ENCODE measurements at regions not wholly inside any gene's neighbourhood (a gene's known extent, or its start where the extent isn't known, plus 50 kb on each side); places are given as distances from the start of the nearest gene placed in this dataset.
"Not testable (repeated sequence)": the region's sequence is repeated elsewhere in the genome, so short reads cannot be mapped to it uniquely, and the experiment has no call there.

GRCh38 chr4:66433706-66434105, 763.4 kb upstream of the EPHA5 start:
- DNase-seq = no peak
- no peaks in the 10 kb centered on the region for H3K36me3 Mint-ChIP-seq
- H3K4me1 Mint-ChIP-seq = no peaks in the 10 kb centered on the region
- CTCF ChIA-PET = no interaction called here
- H3K27me3 Mint-ChIP-seq = no peaks in the 10 kb centered on the region
- H3K9me3 Mint-ChIP-seq = peaks cover 19% of the 10 kb centered on the region
- H3K27ac Mint-ChIP-seq = no peak overlapping the region
- H3K4me3 Mint-ChIP-seq = no peak overlapping the region

GRCh38 chr4:66430856-66431255, 760.6 kb upstream of the EPHA5 start:
- Mint-ChIP-seq H3K4me1 (no peaks in the 10 kb centered on the region), H3K27ac (no peak overlapping the region), H3K36me3 (no peaks in the 10 kb centered on the region), H3K9me3 (peaks cover 11% of the 10 kb centered on the region), H3K4me3 (no peak overlapping the region), H3K27me3 (no peaks in the 10 kb centered on the region)
- CTCF ChIA-PET = no interaction called here
- DNase-seq = no peak

DNA sequence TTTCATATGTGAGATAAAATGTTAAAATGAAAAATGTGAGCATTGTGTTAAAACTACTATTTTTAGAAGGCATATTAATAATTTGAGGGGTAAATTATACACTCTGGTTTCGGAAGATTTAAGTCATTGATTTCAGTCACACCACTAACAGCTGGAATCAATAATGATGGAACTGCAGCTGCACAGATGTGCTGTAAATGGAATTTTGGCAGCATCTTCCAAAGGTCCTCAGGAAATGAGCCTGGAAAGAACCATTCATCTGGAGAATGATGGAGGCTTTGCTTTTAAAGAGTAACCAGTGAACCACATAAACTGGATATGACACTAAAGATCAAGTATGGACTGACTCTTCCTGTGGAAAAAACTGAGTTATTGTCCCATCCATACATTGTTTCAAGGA, 759.0 kb upstream of the EPHA5 start:
- H3K36me3 Mint-ChIP-seq = no peaks in the 10 kb centered on the region
- no peaks in the 10 kb centered on the region for H3K27me3 Mint-ChIP-seq
- H3K27ac Mint-ChIP-seq = no peak overlapping the region
- peaks cover 5% of the 10 kb centered on the region for H3K9me3 Mint-ChIP-seq
- no peaks in the 10 kb centered on the region for H3K4me1 Mint-ChIP-seq
- CTCF ChIA-PET = no interaction called here
- no peak overlapping the region for H3K4me3 Mint-ChIP-seq
- no peak for DNase-seq

DNA sequence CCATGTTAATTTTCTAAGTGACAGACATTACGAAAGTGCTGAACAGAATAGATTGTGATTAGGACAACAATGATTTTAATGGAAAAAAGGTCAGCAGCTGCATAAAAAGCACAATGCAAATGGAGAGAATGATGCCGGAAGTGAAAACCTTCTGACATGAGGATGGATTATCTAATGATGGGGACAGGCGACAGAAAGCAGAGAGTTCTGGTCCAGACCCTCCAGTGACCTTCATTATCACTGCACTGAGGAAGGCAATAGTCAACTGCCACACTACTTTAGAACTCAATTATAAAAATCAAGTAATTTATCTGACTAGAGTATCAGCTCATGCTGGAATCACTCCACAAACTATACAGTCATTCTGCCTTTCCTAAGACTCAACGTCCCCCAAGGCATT, 746.1 kb upstream of the EPHA5 start:
- no peak for DNase-seq
- Mint-ChIP-seq H3K4me1 (no peaks in the 10 kb centered on the region), H3K27ac (no peak overlapping the region), H3K4me3 (no peak overlapping the region), H3K27me3 (no peaks in the 10 kb centered on the region), H3K9me3 (peaks cover 17% of the 10 kb centered on the region), H3K36me3 (no peaks in the 10 kb centered on the region)
- CTCF ChIA-PET = no interaction called here

- Mint-ChIP-seq H3K4me3 (no peak overlapping the region), H3K27me3 (no peaks in the 10 kb centered on the region), H3K9me3 (peaks cover 7% of the 10 kb centered on the region), H3K4me1 (no peaks in the 10 kb centered on the region), H3K27ac (no peak overlapping the region), H3K36me3 (no peaks in the 10 kb centered on the region)
- no peak for DNase-seq
- CTCF ChIA-PET = no interaction called here
Observed at GRCh38 chr4:66404141-66404540, 733.9 kb upstream of the EPHA5 start.

DNA sequence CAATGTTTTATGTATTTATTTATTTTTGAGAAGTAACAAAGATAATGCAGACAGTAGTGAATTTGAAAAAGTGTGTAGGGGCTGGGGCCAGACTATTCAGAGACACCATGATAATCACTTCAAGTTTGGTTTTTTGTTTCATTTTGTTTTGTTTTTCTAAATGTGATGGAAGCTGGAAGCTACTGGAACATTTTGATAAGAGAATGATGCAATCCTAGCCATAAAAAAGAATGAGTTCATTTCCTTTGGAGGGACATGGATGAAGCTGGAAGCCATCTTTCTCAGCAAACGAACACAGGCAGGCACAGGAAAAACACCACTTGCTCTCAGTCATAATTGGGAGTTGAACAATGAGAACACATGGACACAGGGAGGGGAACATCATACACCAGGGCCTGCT, 706.6 kb upstream of the EPHA5 start:
- no peaks in the 10 kb centered on the region for H3K36me3 Mint-ChIP-seq
- H3K4me3 Mint-ChIP-seq = no peak overlapping the region
- CTCF ChIA-PET = no interaction called here
- no peaks in the 10 kb centered on the region for H3K4me1 Mint-ChIP-seq
- H3K27ac Mint-ChIP-seq = no peak overlapping the region
- DNase-seq = no peak
- no peaks in the 10 kb centered on the region for H3K27me3 Mint-ChIP-seq
- peaks cover 3% of the 10 kb centered on the region for H3K9me3 Mint-ChIP-seq

- Mint-ChIP-seq H3K27me3 (no peaks in the 10 kb centered on the region), H3K27ac (no peak overlapping the region)
Observed at GRCh38 chr4:66376396-66376795, 706.1 kb upstream of the EPHA5 start.

GRCh38 chr4:66373268-66373667, 703.0 kb upstream of the EPHA5 start:
- Mint-ChIP-seq H3K4me1 (no peaks in the 10 kb centered on the region), H3K9me3 (peaks cover 6% of the 10 kb centered on the region), H3K27me3 (no peaks in the 10 kb centered on the region), H3K27ac (no peak overlapping the region), H3K4me3 (no peak overlapping the region), H3K36me3 (no peaks in the 10 kb centered on the region)
- CTCF ChIA-PET = no interaction called here
- DNase-seq = no peak

More at GRCh38 chr4:66376396-66376795, 706.1 kb upstream of the EPHA5 start:
- DNase-seq = no peak
- Mint-ChIP-seq H3K9me3 (peaks cover 5% of the 10 kb centered on the region), H3K4me3 (no peak overlapping the region), H3K4me1 (no peaks in the 10 kb centered on the region), H3K36me3 (no peaks in the 10 kb centered on the region)
- CTCF ChIA-PET = no interaction called here

DNA sequence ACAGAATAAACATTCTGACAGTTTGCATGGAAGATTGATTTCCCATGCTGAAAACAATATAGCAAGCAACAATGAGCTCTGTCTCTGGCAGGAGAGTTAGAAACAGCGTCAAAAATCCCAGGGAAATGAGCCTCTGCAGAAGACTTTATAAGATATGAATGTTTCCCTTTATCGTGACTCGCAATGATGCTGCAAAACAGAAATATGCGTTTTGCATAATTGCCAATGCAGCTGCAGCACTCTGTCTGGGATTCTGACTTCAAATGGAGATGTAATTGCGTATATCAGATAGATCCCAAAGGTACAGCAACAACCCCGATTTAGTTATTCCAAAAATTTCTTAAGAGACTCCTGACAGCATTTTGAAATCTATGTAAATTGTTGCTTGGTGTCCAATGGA, 702.4 kb upstream of the EPHA5 start:
- Mint-ChIP-seq H3K4me1 (no peaks in the 10 kb centered on the region), H3K27me3 (no peaks in the 10 kb centered on the region), H3K4me3 (no peak overlapping the region), H3K9me3 (peaks cover 6% of the 10 kb centered on the region), H3K27ac (no peak overlapping the region), H3K36me3 (no peaks in the 10 kb centered on the region)
- no peak for DNase-seq
- CTCF ChIA-PET = no interaction called here

GRCh38 chr4:66367043-66367660, 696.9 kb upstream of the EPHA5 start:
- no peaks in the 10 kb centered on the region for H3K27me3 Mint-ChIP-seq
- peaks cover 5% of the 10 kb centered on the region for H3K9me3 Mint-ChIP-seq
- DNase-seq = no peak
- no peak overlapping the region for H3K27ac Mint-ChIP-seq
- no peaks in the 10 kb centered on the region for H3K4me1 Mint-ChIP-seq
- no peak overlapping the region for H3K4me3 Mint-ChIP-seq
- H3K36me3 Mint-ChIP-seq = no peaks in the 10 kb centered on the region
- CTCF ChIA-PET = no interaction called here

GRCh38 chr4:66360395-66360794, 690.1 kb upstream of the EPHA5 start:
- H3K36me3 Mint-ChIP-seq, H3K27ac Mint-ChIP-seq, H3K9me3 Mint-ChIP-seq, H3K27me3 Mint-ChIP-seq, H3K4me3 Mint-ChIP-seq, H3K4me1 Mint-ChIP-seq, DNase-seq, CTCF ChIA-PET: not testable (repeated sequence)

- CTCF ChIA-PET = no interaction called here
- no peak overlapping the region for H3K4me3 Mint-ChIP-seq
- no peak for DNase-seq
- H3K9me3 Mint-ChIP-seq = peaks cover 11% of the 10 kb centered on the region
- no peak overlapping the region for H3K27ac Mint-ChIP-seq
- no peaks in the 10 kb centered on the region for H3K4me1 Mint-ChIP-seq
- H3K27me3 Mint-ChIP-seq = no peaks in the 10 kb centered on the region
- no peaks in the 10 kb centered on the region for H3K36me3 Mint-ChIP-seq
Observed at GRCh38 chr4:66357316-66357715, 687.0 kb upstream of the EPHA5 start.

DNA sequence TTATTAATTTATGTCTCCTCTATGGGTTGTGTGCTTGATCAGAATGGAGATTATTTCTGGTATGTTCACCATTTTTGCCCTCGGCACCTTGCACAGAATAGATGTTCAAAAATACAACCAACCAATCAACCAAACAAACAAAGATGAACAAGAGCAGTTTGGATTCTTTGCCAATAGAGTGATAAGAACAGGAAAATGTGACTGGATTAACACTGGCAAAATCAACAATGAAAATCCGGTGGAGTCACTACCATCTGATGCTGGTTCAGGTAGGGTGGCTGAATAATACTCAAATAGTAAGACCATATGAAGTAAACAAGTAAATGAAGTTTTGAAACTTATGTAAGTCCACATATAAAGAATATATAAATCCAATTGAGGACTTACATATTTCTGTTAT, 685.0 kb upstream of the EPHA5 start:
- no peaks in the 10 kb centered on the region for H3K4me1 Mint-ChIP-seq
- H3K36me3 Mint-ChIP-seq = no peaks in the 10 kb centered on the region
- H3K27me3 Mint-ChIP-seq = no peaks in the 10 kb centered on the region
- peaks cover 11% of the 10 kb centered on the region for H3K9me3 Mint-ChIP-seq
- CTCF ChIA-PET = no interaction called here
- no peak overlapping the region for H3K4me3 Mint-ChIP-seq
- no peak for DNase-seq
- no peak overlapping the region for H3K27ac Mint-ChIP-seq

- DNase-seq = no peak
- CTCF ChIA-PET = no interaction called here
- no peak overlapping the region for H3K27ac Mint-ChIP-seq
- peaks cover 14% of the 10 kb centered on the region for H3K9me3 Mint-ChIP-seq
- no peaks in the 10 kb centered on the region for H3K36me3 Mint-ChIP-seq
- H3K4me1 Mint-ChIP-seq = no peaks in the 10 kb centered on the region
- H3K4me3 Mint-ChIP-seq = no peak overlapping the region
- H3K27me3 Mint-ChIP-seq = no peaks in the 10 kb centered on the region
Observed at GRCh38 chr4:66351761-66352160, 681.5 kb upstream of the EPHA5 start.

DNA sequence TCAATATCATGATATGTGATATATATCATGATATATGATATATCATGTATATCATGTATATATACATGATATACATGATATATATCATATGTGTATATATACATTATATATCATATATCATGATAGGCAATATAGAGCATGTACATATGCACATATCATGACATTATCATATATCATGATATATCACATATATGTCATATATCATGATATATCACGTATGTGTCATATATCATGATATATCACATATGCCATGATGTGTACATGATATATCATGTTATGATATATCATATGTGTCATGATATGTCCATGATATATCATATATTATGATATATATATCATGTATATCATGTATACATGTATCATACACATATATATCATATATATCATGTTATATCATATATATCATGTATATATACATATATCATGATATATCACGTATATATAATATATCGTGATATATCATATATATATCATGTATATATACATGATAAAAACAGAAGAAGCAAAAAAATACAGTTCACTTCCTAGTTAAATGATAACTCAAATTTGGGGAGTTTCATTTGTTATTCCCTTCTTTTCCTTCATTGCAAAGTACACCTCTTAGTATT, 670.1 kb upstream of the EPHA5 start:
- no peak for DNase-seq
- Mint-ChIP-seq H3K27me3 (no peaks in the 10 kb centered on the region), H3K9me3 (peaks cover 7% of the 10 kb centered on the region), H3K27ac (no peak overlapping the region), H3K4me1 (no peaks in the 10 kb centered on the region), H3K4me3 (no peak overlapping the region), H3K36me3 (no peaks in the 10 kb centered on the region)
- CTCF ChIA-PET = no interaction called here

- CTCF ChIA-PET = no interaction called here
Observed at GRCh38 chr4:66339007-66339406, 668.7 kb upstream of the EPHA5 start.

More at GRCh38 chr4:66339007-66339406, 668.7 kb upstream of the EPHA5 start:
- no peaks in the 10 kb centered on the region for H3K27me3 Mint-ChIP-seq
- DNase-seq = no peak
- no peak overlapping the region for H3K27ac Mint-ChIP-seq
- peaks cover 12% of the 10 kb centered on the region for H3K9me3 Mint-ChIP-seq
- no peak overlapping the region for H3K4me3 Mint-ChIP-seq
- no peaks in the 10 kb centered on the region for H3K36me3 Mint-ChIP-seq
- no peaks in the 10 kb centered on the region for H3K4me1 Mint-ChIP-seq

All from activated naive CD4-positive, alpha-beta T cell treated with anti-CD3 and anti-CD28 coated beads, Interleukin-2, amount 10 ng/mL, durations not matched to agents 7 days and 5 days (primary cell).